ENCODE measurements at regions not wholly inside any gene's neighbourhood (a gene's known extent, or its start where the extent isn't known, plus 50 kb on each side); places are given as distances from the start of the nearest gene placed in this dataset.
A peak's percentile ranks its signal among the peaks of the same experiment; 100 is the strongest.
"Not testable (repeated sequence)": the region's sequence is repeated elsewhere in the genome, so short reads cannot be mapped to it uniquely, and the experiment has no call there.

GRCh38 chr10:6877722-6878392, 297.8 kb upstream of the PRKCQ start:
- no peak for DNase-seq (ENCODE audit: low read depth)

- DNase-seq (ENCODE audit: low read depth) = no peak
Measured at GRCh38 chr10:6877336-6877721, 297.3 kb upstream of the PRKCQ start.

GRCh38 chr10:6875269-6875865, 295.3 kb upstream of the PRKCQ start:
- no peak for DNase-seq (ENCODE audit: low read depth)

- no peak for DNase-seq (ENCODE audit: low read depth)
Measured at GRCh38 chr10:6871128-6871527, 291.1 kb upstream of the PRKCQ start.

GRCh38 chr10:6868036-6868725, 288.1 kb upstream of the PRKCQ start:
- DNase-seq (ENCODE audit: low read depth) = no peak

- DNase-seq (ENCODE audit: low read depth) = no peak
Measured at GRCh38 chr10:6866757-6867156, 286.7 kb upstream of the PRKCQ start.

GRCh38 chr10:6864142-6864541, 284.1 kb upstream of the PRKCQ start:
- DNase-seq (ENCODE audit: low read depth) = no peak

GRCh38 chr10:6863381-6863780, 283.3 kb upstream of the PRKCQ start:
- no peak for DNase-seq (ENCODE audit: low read depth)

GRCh38 chr10:6850452-6850851, 270.4 kb upstream of the PRKCQ start:
- DNase-seq (ENCODE audit: low read depth) = no peak

GRCh38 chr10:6847561-6847960, 267.5 kb upstream of the PRKCQ start:
- DNase-seq (ENCODE audit: low read depth) = peak; percentile 9

GRCh38 chr10:6843894-6844650, 264.0 kb upstream of the PRKCQ start:
- DNase-seq (ENCODE audit: low read depth) = no peak

- no peak for DNase-seq (ENCODE audit: low read depth)
Measured at GRCh38 chr10:6843481-6843881, 263.4 kb upstream of the PRKCQ start.

GRCh38 chr10:6842722-6843121, 262.6 kb upstream of the PRKCQ start:
- no peak for DNase-seq (ENCODE audit: low read depth)

- no peak for DNase-seq (ENCODE audit: low read depth)
Measured at GRCh38 chr10:6841761-6842160, 261.7 kb upstream of the PRKCQ start.

- DNase-seq (ENCODE audit: low read depth) = peak; percentile 40
Measured at GRCh38 chr10:6840766-6841165, 260.7 kb upstream of the PRKCQ start.

- peak; percentile 5 for DNase-seq (ENCODE audit: low read depth)
Measured at GRCh38 chr10:6840201-6840691, 260.2 kb upstream of the PRKCQ start.

- DNase-seq (ENCODE audit: low read depth) = no peak
Measured at GRCh38 chr10:6838118-6838517, 258.0 kb upstream of the PRKCQ start.

GRCh38 chr10:6833458-6834011, 253.5 kb upstream of the PRKCQ start:
- no peak for DNase-seq (ENCODE audit: low read depth)

GRCh38 chr10:6830981-6831380, 250.9 kb upstream of the PRKCQ start:
- DNase-seq (ENCODE audit: low read depth) = not testable (repeated sequence)

- DNase-seq (ENCODE audit: low read depth) = not testable (repeated sequence)
Measured at GRCh38 chr10:6824793-6825192, 244.7 kb upstream of the PRKCQ start.

GRCh38 chr10:6823770-6824169, 243.7 kb upstream of the PRKCQ start:
- no peak for DNase-seq (ENCODE audit: low read depth)

GRCh38 chr10:6819301-6819700, 239.2 kb upstream of the PRKCQ start:
- DNase-seq (ENCODE audit: low read depth) = no peak
